ENCODE measurements at regions not wholly inside any gene's neighbourhood (a gene's known extent, or its start where the extent isn't known, plus 50 kb on each side); places are given as distances from the start of the nearest gene placed in this dataset.

GRCh38 chr1:10940838-10941237 is 71.6 kb upstream of the TARDBP start:
- Histone ChIP-seq H3K36me3 (no peaks in the 10 kb centered on the region), H3K4me3 (no peak overlapping the region), H3K27me3 (replicated peaks; ENCODE audit: insufficient read depth) (no peaks in the 10 kb centered on the region), H3K27ac (no peak overlapping the region), H3K9me3 (no peaks in the 10 kb centered on the region), H3K4me1 (replicated peaks) (peaks cover 10% of the 10 kb centered on the region)
- intact Hi-C loops (cut with DNase I) = loop anchor here (5.0 kb wide), 1 partner anchor 429 kb away; no protein-coding TSS in a partner anchor
- TF ChIP-seq POLR2A (IDR thresholded peaks at IDR 0.05) = no peak
- no peak for TF ChIP-seq POLR2AphosphoS5 (IDR thresholded peaks at IDR 0.05)
- TF ChIP-seq CTCF (IDR thresholded peaks at IDR 0.05) = no peak
- WGBS = 95% methylated on average over 7 of the region's 7 CpGs
- no peak for DNase-seq (ENCODE audit: low spot score)

- Histone ChIP-seq H3K36me3 (no peaks in the 10 kb centered on the region), H3K4me3 (no peak overlapping the region)
- intact Hi-C loops (cut with DNase I) = loop anchor here (5.0 kb wide), 1 partner anchor 430 kb away; no protein-coding TSS in a partner anchor
Measured at GRCh38 chr1:10941891-10942541, 70.4 kb upstream of the TARDBP start.

GRCh38 chr1:10942542-10942912 is 69.9 kb upstream of the TARDBP start:
- intact Hi-C loops (cut with DNase I) = loop anchor here (5.0 kb wide), 1 partner anchor 430 kb away; no protein-coding TSS in a partner anchor
- TF ChIP-seq POLR2AphosphoS5 (IDR thresholded peaks at IDR 0.05) (no peak), POLR2A (IDR thresholded peaks at IDR 0.05) (no peak), CTCF (IDR thresholded peaks at IDR 0.05) (no peak)
- 71% methylated on average over 6 of the region's 6 CpGs for WGBS
- no peaks in the 10 kb centered on the region for H3K9me3 ChIP-seq
- no peaks in the 10 kb centered on the region for H3K27me3 ChIP-seq (replicated peaks; ENCODE audit: insufficient read depth)
- H3K36me3 ChIP-seq = no peaks in the 10 kb centered on the region
- no peak overlapping the region for H3K27ac ChIP-seq
- no peak for DNase-seq (ENCODE audit: low spot score)
- no peak overlapping the region for H3K4me3 ChIP-seq
- peaks cover 10% of the 10 kb centered on the region for H3K4me1 ChIP-seq (replicated peaks)

More at GRCh38 chr1:10941891-10942541, 70.4 kb upstream of the TARDBP start:
- TF ChIP-seq POLR2AphosphoS5 (IDR thresholded peaks at IDR 0.05) (no peak), POLR2A (IDR thresholded peaks at IDR 0.05) (no peak), CTCF (IDR thresholded peaks at IDR 0.05) (peak; percentile 72 to 89 (median 79))
- H3K27ac ChIP-seq = no peak overlapping the region
- WGBS = 7% methylated on average over 20 of the region's 21 CpGs
- no peaks in the 10 kb centered on the region for H3K9me3 ChIP-seq
- H3K4me1 ChIP-seq (replicated peaks) = peaks cover 10% of the 10 kb centered on the region
- peak; percentile 39 for DNase-seq (ENCODE audit: low spot score)
- H3K27me3 ChIP-seq (replicated peaks; ENCODE audit: insufficient read depth) = no peaks in the 10 kb centered on the region

GRCh38 chr1:10943041-10943440 is 69.4 kb upstream of the TARDBP start:
- Histone ChIP-seq H3K27ac (no peak overlapping the region), H3K36me3 (no peaks in the 10 kb centered on the region), H3K9me3 (no peaks in the 10 kb centered on the region), H3K27me3 (replicated peaks; ENCODE audit: insufficient read depth) (no peaks in the 10 kb centered on the region), H3K4me3 (no peak overlapping the region), H3K4me1 (replicated peaks) (peaks cover 10% of the 10 kb centered on the region)
- 74% methylated on average over 7 of the region's 7 CpGs for WGBS
- TF ChIP-seq CTCF (IDR thresholded peaks at IDR 0.05) (no peak), POLR2AphosphoS5 (IDR thresholded peaks at IDR 0.05) (no peak), POLR2A (IDR thresholded peaks at IDR 0.05) (no peak)
- intact Hi-C loops (cut with DNase I) = loop anchor here (5.0 kb wide), 1 partner anchor 431 kb away; no protein-coding TSS in a partner anchor
- DNase-seq (ENCODE audit: low spot score) = no peak

Measured in prostate gland (tissue), 2 donors.